GM23338 (cell line): ENCODE measurements at regions not wholly inside any gene's neighbourhood (a gene's known extent, or its start where the extent isn't known, plus 50 kb on each side); places are given as distances from the start of the nearest gene placed in this dataset.

Experiments used
- ATAC-seq: fragments of 200-7000 bp; cut with Tn5 transposase; 3 replicates; pipeline ENCODE4 v1.9.1; 2020
- DNase-seq: peaks from one replicate; pipeline ENCODE4 v3.0.0-alpha.2; 2015; ENCODE audit warnings: low spot score
- H2AFZ ChIP-seq: fragments of 200-600 bp; sonication (generic); 2 replicates; pipeline ENCODE4 v1.8.0; 2016; ENCODE audit warnings: antibody characterized with exemption, mild to moderate bottlenecking, moderate library complexity
- H3F3A ChIP-seq: fragments of 200-600 bp; sonication (generic); replicated peaks from 2 replicates; pipeline ENCODE4 v1.8.0; 2017; ENCODE audit warnings: antibody characterized with exemption, mixed run types, low read depth
- H3K27ac ChIP-seq: fragments of 200-600 bp; sonication (generic); 2 replicates; pipeline ENCODE4 v1.6.1; 2016; ENCODE audit warnings: low read depth
- H3K27me3 ChIP-seq: fragments of 200-600 bp; sonication (generic); 2 replicates; pipeline ENCODE4 v1.8.0; 2016; ENCODE audit warnings: mild to moderate bottlenecking, mixed run types, moderate library complexity; ENCODE audit not compliant: insufficient read depth
- H3K36me3 ChIP-seq: fragments of 200-600 bp; sonication (generic); 2 replicates; pipeline ENCODE4 v1.8.0; 2016; ENCODE audit warnings: mild to moderate bottlenecking; ENCODE audit not compliant: insufficient read depth
- H3K4me1 ChIP-seq: fragments of 200-600 bp; sonication (generic); 2 replicates; pipeline ENCODE4 v1.8.0; 2016; ENCODE audit warnings: mild to moderate bottlenecking, moderate library complexity; ENCODE audit not compliant: insufficient read depth
- H3K4me2 ChIP-seq: fragments of 200-600 bp; sonication (generic); 2 replicates; pipeline ENCODE4 v1.7.1; 2017; ENCODE audit warnings: mixed run types
- H3K4me3 ChIP-seq: fragments of 200-600 bp; sonication (generic); 2 replicates; pipeline ENCODE4 v1.6.1; 2016; ENCODE audit warnings: mixed run types
- H3K79me2 ChIP-seq: fragments of 200-600 bp; sonication (generic); replicated peaks from 2 replicates; pipeline ENCODE4 v1.8.0; 2017; ENCODE audit warnings: mild to moderate bottlenecking; ENCODE audit not compliant: insufficient read depth
- H3K9me2 ChIP-seq: fragments of 200-600 bp; sonication (generic); 2 replicates; pipeline ENCODE4 v1.8.0; 2017; ENCODE audit not compliant: insufficient read depth
- H4K20me1 ChIP-seq: fragments of 200-600 bp; sonication (generic); replicated peaks from 2 replicates; pipeline ENCODE4 v1.8.0; 2017; ENCODE audit warnings: mild to moderate bottlenecking; ENCODE audit not compliant: insufficient read depth
- H3K27ac Mint-ChIP-seq: 2 replicates; pipeline ENCODE4 v1.8.0; 2020; ENCODE audit warnings: inconsistent platforms, mild to moderate bottlenecking, moderate library complexity, mixed read lengths
- H3K27me3 Mint-ChIP-seq: 3 replicates; pipeline ENCODE4 v1.8.0; 2022; ENCODE audit warnings: low read depth, mild to moderate bottlenecking, moderate library complexity, mixed read lengths, inconsistent platforms; ENCODE audit not compliant: insufficient read depth, poor library complexity
- H3K36me3 Mint-ChIP-seq: 3 replicates; pipeline ENCODE4 v1.8.0; 2021; ENCODE audit warnings: low read depth, mild to moderate bottlenecking, inconsistent platforms, moderate library complexity, mixed read lengths
- H3K4me1 Mint-ChIP-seq: 3 replicates; pipeline ENCODE4 v1.8.0; 2020; ENCODE audit warnings: mild to moderate bottlenecking, inconsistent platforms, mixed read lengths
- H3K4me3 Mint-ChIP-seq: 3 replicates; pipeline ENCODE4 v1.8.0; 2021; ENCODE audit warnings: moderate library complexity, mild to moderate bottlenecking, inconsistent platforms, mixed read lengths
- H3K9me3 Mint-ChIP-seq: 3 replicates; pipeline ENCODE4 v1.8.0; 2020; ENCODE audit warnings: moderate library complexity, mild to moderate bottlenecking, inconsistent platforms, mixed read lengths
- CREB1 ChIP-seq: fragments of 250-450 bp; sonication (Bioruptor Pico); IDR thresholded peaks from 2 replicates; pipeline ENCODE4 v1.5.0; 2020; ENCODE audit warnings: low read depth, mild to moderate bottlenecking, moderate library complexity
- ETS1 ChIP-seq: IDR thresholded peaks from 2 replicates; pipeline ENCODE4 v1.6.1; 2016; ENCODE audit warnings: antibody characterized with exemption
- EZH2 ChIP-seq: fragments of 200-600 bp; sonication (generic); IDR thresholded peaks from one replicate; pipeline ENCODE4 v1.8.0; 2017; ENCODE audit warnings: antibody characterized with exemption, mild to moderate bottlenecking, low read depth; ENCODE audit not compliant: unreplicated experiment
- EZH2phosphoT487 ChIP-seq: fragments of 200-600 bp; sonication (generic); IDR thresholded peaks from one replicate; pipeline ENCODE4 v1.8.1; 2018; ENCODE audit warnings: antibody characterized with exemption; ENCODE audit not compliant: unreplicated experiment
- JUNB ChIP-seq: IDR thresholded peaks from one replicate; pipeline ENCODE4 v1.6.1; 2016; ENCODE audit warnings: antibody characterized with exemption; ENCODE audit not compliant: unreplicated experiment
- ZNF114 ChIP-seq: fragments of 250-450 bp; sonication (Bioruptor Pico); IDR thresholded peaks from 2 replicates; pipeline ENCODE4 v1.5.0; 2020; ENCODE audit warnings: mild to moderate bottlenecking, moderate library complexity
- ZNF462 ChIP-seq: fragments of 250-450 bp; sonication (Bioruptor Pico); IDR thresholded peaks from 2 replicates; pipeline ENCODE4 v1.5.0; 2020; ENCODE audit warnings: mild to moderate bottlenecking, moderate library complexity

GRCh38 chr5:23588841-23589326, 81.5 kb downstream of the PRDM9 start (continued):
- TF ChIP-seq ZNF462 (CRISPR knock-in tag) = no peak

GRCh38 chr5:23591250-23591649, 83.8 kb downstream of the PRDM9 start:
- H4K20me1 ChIP-seq = no peaks in the 10 kb centered on the region
- Mint-ChIP-seq H3K27me3 (no peaks in the 10 kb centered on the region), H3K9me3 (no peaks in the 10 kb centered on the region), H3K4me3 (no peak overlapping the region), H3K27ac (no peak overlapping the region), H3K4me1 (no peaks in the 10 kb centered on the region), H3K36me3 (no peaks in the 10 kb centered on the region)
- H3K79me2 ChIP-seq = no peaks in the 10 kb centered on the region
- no peak for DNase-seq
- no peaks in the 10 kb centered on the region for H3K4me1 ChIP-seq
- H3K4me2 ChIP-seq = no peak overlapping the region
- H3K27me3 ChIP-seq = no peaks in the 10 kb centered on the region
- no peak overlapping the region for H3K27ac ChIP-seq
- H3K4me3 ChIP-seq = no peak overlapping the region
- H3K9me2 ChIP-seq = no peaks in the 10 kb centered on the region
- H2AFZ ChIP-seq = no peak overlapping the region
- H3F3A ChIP-seq = no peaks in the 10 kb centered on the region
- no peak for ATAC-seq
- H3K36me3 ChIP-seq = no peaks in the 10 kb centered on the region
- TF ChIP-seq CREB1 (no peak), JUNB (no peak), ETS1 (no peak), ZNF114 (no peak), ZNF462 (CRISPR knock-in tag) (no peak), EZH2 (no peak), EZH2phosphoT487 (no peak)
